ENCODE measurements at regions not wholly inside any gene's neighbourhood (a gene's known extent, or its start where the extent isn't known, plus 50 kb on each side); places are given as distances from the start of the nearest gene placed in this dataset.

DNA sequence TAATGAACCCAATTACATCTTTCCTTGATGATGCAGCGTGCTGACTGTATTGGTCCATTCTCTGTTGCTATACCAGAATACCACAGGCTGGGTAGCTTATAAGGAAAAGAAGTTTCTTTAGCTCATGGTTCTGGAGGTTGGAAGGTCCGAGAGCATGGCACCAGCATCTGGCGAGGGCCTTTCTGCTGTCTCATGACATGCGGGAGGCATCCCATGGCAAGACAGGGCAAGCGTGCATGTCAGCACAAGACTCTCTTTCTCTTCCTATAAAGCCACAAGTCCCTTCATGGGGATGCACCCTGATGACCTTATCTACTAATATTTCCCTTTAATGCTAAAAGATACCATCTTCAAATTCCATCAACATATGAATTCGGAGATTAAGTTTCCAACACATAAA lies 122.8 kb upstream of the FHL2 start:
- H3K4me1 ChIP-seq: no peaks in the 10 kb centered on the region
- no peak overlapping the region for H3K4me2 ChIP-seq (ENCODE audit: low read length)
- H2AFZ ChIP-seq: no peak overlapping the region
- no peak overlapping the region for H3K9ac ChIP-seq
- no peaks in the 10 kb centered on the region for H3K27me3 ChIP-seq (ENCODE audit: control insufficient read depth, insufficient read depth, low read length)
- no peaks in the 10 kb centered on the region for H3K36me3 ChIP-seq (ENCODE audit: control insufficient read depth, insufficient read depth, low read length)
- TF ChIP-seq, protein P1, sequence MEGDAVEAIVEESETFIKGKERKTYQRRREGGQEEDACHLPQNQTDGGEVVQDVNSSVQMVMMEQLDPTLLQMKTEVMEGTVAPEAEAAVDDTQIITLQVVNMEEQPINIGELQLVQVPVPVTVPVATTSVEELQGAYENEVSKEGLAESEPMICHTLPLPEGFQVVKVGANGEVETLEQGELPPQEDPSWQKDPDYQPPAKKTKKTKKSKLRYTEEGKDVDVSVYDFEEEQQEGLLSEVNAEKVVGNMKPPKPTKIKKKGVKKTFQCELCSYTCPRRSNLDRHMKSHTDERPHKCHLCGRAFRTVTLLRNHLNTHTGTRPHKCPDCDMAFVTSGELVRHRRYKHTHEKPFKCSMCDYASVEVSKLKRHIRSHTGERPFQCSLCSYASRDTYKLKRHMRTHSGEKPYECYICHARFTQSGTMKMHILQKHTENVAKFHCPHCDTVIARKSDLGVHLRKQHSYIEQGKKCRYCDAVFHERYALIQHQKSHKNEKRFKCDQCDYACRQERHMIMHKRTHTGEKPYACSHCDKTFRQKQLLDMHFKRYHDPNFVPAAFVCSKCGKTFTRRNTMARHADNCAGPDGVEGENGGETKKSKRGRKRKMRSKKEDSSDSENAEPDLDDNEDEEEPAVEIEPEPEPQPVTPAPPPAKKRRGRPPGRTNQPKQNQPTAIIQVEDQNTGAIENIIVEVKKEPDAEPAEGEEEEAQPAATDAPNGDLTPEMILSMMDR (IDR thresholded peaks at IDR 0.05): no peak
- no peak overlapping the region for H3K27ac ChIP-seq
- H3K9me3 ChIP-seq (ENCODE audit: control insufficient read depth, low read length): no peaks in the 10 kb centered on the region
- no peaks in the 10 kb centered on the region for H3K79me2 ChIP-seq
- H3K4me3 ChIP-seq (ENCODE audit: low read depth, low read length): no peak overlapping the region

DNA sequence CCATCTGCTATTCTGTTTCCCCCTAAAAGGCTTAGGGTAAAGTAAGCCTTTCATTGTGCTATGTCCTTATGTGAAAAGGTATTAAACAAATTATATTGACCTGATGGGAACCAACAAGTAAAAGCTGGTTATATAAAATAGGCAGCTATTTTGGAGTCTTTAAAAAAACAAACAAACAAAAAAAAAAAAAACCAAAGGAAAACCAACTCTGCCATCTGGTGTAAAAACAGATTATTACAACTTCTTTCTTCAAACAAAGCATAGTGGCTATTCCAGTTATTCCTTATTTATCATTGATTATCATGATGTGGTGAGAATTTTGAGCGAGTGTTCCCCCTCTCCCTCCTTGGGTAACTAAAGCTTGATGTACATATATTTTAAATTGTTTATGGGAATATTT lies 122.3 kb upstream of the FHL2 start:
- no peak overlapping the region for H3K9ac ChIP-seq

DNA sequence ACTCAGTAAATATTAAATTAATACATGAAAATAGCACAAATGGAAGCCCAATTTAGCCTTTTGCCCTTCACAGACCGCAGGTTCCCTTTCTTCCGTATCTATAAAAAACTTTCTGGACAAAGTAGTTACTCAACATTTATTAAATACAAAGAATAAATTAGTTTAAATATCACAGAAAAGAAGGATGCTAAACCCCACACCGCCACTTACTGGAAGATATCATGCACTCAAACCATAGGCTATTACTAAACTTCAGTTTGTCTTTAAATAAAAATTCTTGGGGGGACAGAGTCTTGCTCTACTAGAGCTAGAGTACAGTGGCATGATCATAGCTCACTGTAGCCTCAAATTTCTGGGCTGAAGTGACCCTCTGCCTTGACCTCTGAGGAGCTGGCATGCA lies 120.7 kb upstream of the FHL2 start:
- no peak overlapping the region for H3K27ac ChIP-seq
- TF ChIP-seq, protein P1 (IDR thresholded peaks at IDR 0.05): no peak
- no peak overlapping the region for H3K9ac ChIP-seq
- H3K9me3 ChIP-seq (ENCODE audit: control insufficient read depth, low read length): no peaks in the 10 kb centered on the region
- no peak overlapping the region for H3K4me2 ChIP-seq (ENCODE audit: low read length)
- no peaks in the 10 kb centered on the region for H3K4me1 ChIP-seq
- H3K79me2 ChIP-seq: no peaks in the 10 kb centered on the region
- no peak overlapping the region for H2AFZ ChIP-seq
- H3K27me3 ChIP-seq (ENCODE audit: control insufficient read depth, insufficient read depth, low read length): no peaks in the 10 kb centered on the region
- no peak overlapping the region for H3K4me3 ChIP-seq (ENCODE audit: low read depth, low read length)
- H3K36me3 ChIP-seq (ENCODE audit: control insufficient read depth, insufficient read depth, low read length): no peaks in the 10 kb centered on the region

More for the DNA sequence above, 122.3 kb upstream of the FHL2 start:
- no peaks in the 10 kb centered on the region for H3K36me3 ChIP-seq (ENCODE audit: control insufficient read depth, insufficient read depth, low read length)
- H3K79me2 ChIP-seq: no peaks in the 10 kb centered on the region
- no peak overlapping the region for H2AFZ ChIP-seq
- H3K4me1 ChIP-seq: no peaks in the 10 kb centered on the region
- H3K4me2 ChIP-seq (ENCODE audit: low read length): no peak overlapping the region
- no peak overlapping the region for H3K4me3 ChIP-seq (ENCODE audit: low read depth, low read length)
- TF ChIP-seq, protein P1 (IDR thresholded peaks at IDR 0.05): peak; percentile 36
- H3K9me3 ChIP-seq (ENCODE audit: control insufficient read depth, low read length): no peaks in the 10 kb centered on the region
- H3K27me3 ChIP-seq (ENCODE audit: control insufficient read depth, insufficient read depth, low read length): no peaks in the 10 kb centered on the region
- no peak overlapping the region for H3K27ac ChIP-seq

DNA sequence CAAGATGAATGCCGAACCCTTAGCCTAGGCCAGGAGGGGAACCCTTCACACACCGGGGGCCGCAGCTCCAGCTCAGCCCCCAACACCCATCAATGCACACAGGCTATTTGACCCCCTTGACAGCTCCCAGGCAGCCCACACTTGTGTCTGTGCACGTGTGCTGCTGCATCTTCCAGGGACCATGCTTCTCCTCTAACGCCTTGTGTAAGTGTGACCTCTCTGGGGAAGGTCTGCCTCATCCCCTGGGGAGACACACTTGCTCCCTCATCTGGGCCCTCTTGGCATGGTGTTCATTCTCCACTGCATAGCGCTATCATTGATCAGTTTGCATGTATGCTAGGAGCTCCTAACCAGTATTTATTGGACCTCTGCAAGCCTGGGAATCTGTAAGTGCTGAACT lies 120.0 kb upstream of the FHL2 start:
- Histone ChIP-seq H3K9ac (no peak overlapping the region), H3K27ac (no peak overlapping the region)

More for the DNA sequence above, 120.0 kb upstream of the FHL2 start:
- H3K9me3 ChIP-seq (ENCODE audit: control insufficient read depth, low read length): no peaks in the 10 kb centered on the region
- no peaks in the 10 kb centered on the region for H3K79me2 ChIP-seq
- no peaks in the 10 kb centered on the region for H3K4me1 ChIP-seq
- H3K27me3 ChIP-seq (ENCODE audit: control insufficient read depth, insufficient read depth, low read length): no peaks in the 10 kb centered on the region
- H3K36me3 ChIP-seq (ENCODE audit: control insufficient read depth, insufficient read depth, low read length): no peaks in the 10 kb centered on the region
- TF ChIP-seq, protein P1 (IDR thresholded peaks at IDR 0.05): no peak
- no peak overlapping the region for H2AFZ ChIP-seq
- no peak overlapping the region for H3K4me3 ChIP-seq (ENCODE audit: low read depth, low read length)
- no peak overlapping the region for H3K4me2 ChIP-seq (ENCODE audit: low read length)
